ENCODE measurements at regions not wholly inside any gene's neighbourhood (a gene's known extent, or its start where the extent isn't known, plus 50 kb on each side); places are given as distances from the start of the nearest gene placed in this dataset.

GRCh38 chrX:20459410-20460350, 193.0 kb upstream of the RPS6KA3 start:
- no peak overlapping the region for H3K27ac ChIP-seq
- no peak for TF ChIP-seq CTCF (conservative IDR thresholded peaks at IDR 0.05)

- H3K27ac ChIP-seq = no peak overlapping the region
- no peak for TF ChIP-seq CTCF (conservative IDR thresholded peaks at IDR 0.05)
Observed at GRCh38 chrX:20456971-20457370, 190.3 kb upstream of the RPS6KA3 start.

GRCh38 chrX:20455001-20455400, 188.3 kb upstream of the RPS6KA3 start:
- H3K27ac ChIP-seq = no peak overlapping the region
- no peak for TF ChIP-seq CTCF (conservative IDR thresholded peaks at IDR 0.05)

GRCh38 chrX:20454117-20454516, 187.4 kb upstream of the RPS6KA3 start:
- no peak for TF ChIP-seq CTCF (conservative IDR thresholded peaks at IDR 0.05)
- H3K27ac ChIP-seq = no peak overlapping the region

- no peak for TF ChIP-seq CTCF (conservative IDR thresholded peaks at IDR 0.05)
- no peak overlapping the region for H3K27ac ChIP-seq
Observed at GRCh38 chrX:20452487-20452886, 185.8 kb upstream of the RPS6KA3 start.

- no peak for TF ChIP-seq CTCF (conservative IDR thresholded peaks at IDR 0.05)
- no peak overlapping the region for H3K27ac ChIP-seq
Observed at GRCh38 chrX:20451929-20452328, 185.2 kb upstream of the RPS6KA3 start.

GRCh38 chrX:20445109-20445508, 178.4 kb upstream of the RPS6KA3 start:
- no peak overlapping the region for H3K27ac ChIP-seq
- TF ChIP-seq CTCF (conservative IDR thresholded peaks at IDR 0.05) = no peak

Measured in VCaP (cell line).